Breast epithelium (tissue), 3 donors: ENCODE measurements at regions not wholly inside any gene's neighbourhood (a gene's known extent, or its start where the extent isn't known, plus 50 kb on each side); places are given as distances from the start of the nearest gene placed in this dataset.

ENCODE experiments used
- POLR2A ChIP-seq: fragments of 450-650 bp; IDR thresholded peaks from one replicate; pipeline ENCODE4 v1.6.1; 2016; ENCODE audit warnings: antibody characterized with exemption, mild to moderate bottlenecking, moderate library complexity
- POLR2AphosphoS5 ChIP-seq, 3 donors: sonication (generic); formaldehyde crosslinking; IDR thresholded peaks; one replicate each; pipeline ENCODE4 v1.6.1; 2017; ENCODE audit warnings: antibody characterized with exemption in 3 of 3
- TF ChIP-seq, protein P1 (sequence below), 3 donors: fragments of 450-650 bp; IDR thresholded peaks; one replicate each; pipeline ENCODE4 v1.5.1; 2016 to 2017; ENCODE audit warnings: antibody characterized with exemption in 3 of 3, mild to moderate bottlenecking in 3 of 3, moderate library complexity in 3 of 3

- TF ChIP-seq, protein P1, sequence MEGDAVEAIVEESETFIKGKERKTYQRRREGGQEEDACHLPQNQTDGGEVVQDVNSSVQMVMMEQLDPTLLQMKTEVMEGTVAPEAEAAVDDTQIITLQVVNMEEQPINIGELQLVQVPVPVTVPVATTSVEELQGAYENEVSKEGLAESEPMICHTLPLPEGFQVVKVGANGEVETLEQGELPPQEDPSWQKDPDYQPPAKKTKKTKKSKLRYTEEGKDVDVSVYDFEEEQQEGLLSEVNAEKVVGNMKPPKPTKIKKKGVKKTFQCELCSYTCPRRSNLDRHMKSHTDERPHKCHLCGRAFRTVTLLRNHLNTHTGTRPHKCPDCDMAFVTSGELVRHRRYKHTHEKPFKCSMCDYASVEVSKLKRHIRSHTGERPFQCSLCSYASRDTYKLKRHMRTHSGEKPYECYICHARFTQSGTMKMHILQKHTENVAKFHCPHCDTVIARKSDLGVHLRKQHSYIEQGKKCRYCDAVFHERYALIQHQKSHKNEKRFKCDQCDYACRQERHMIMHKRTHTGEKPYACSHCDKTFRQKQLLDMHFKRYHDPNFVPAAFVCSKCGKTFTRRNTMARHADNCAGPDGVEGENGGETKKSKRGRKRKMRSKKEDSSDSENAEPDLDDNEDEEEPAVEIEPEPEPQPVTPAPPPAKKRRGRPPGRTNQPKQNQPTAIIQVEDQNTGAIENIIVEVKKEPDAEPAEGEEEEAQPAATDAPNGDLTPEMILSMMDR (IDR thresholded peaks at IDR 0.05), result no peak
- TF ChIP-seq POLR2AphosphoS5 (IDR thresholded peaks at IDR 0.05) (no peak), POLR2A (no peak)
These were observed 1168.1 kb downstream of the OLFM4 start for GRCh38 chr13:54196684-54197083.
